Mesothelial cell of epicardium (in vitro differentiated cells): ENCODE measurements at regions not wholly inside any gene's neighbourhood (a gene's known extent, or its start where the extent isn't known, plus 50 kb on each side); places are given as distances from the start of the nearest gene placed in this dataset.

Experiments used
- DNase-seq, 2 experiments: peaks; one replicate each; pipeline ENCODE4 v3.0.0; 2021; ENCODE audit warnings: low spot score in 2 of 2; ENCODE audit not compliant: unreplicated experiment in 2 of 2
- H3K27ac Mint-ChIP-seq: 2 replicates; pipeline ENCODE4 v1.8.0; 2021; ENCODE audit warnings: mixed read lengths
- H3K27me3 Mint-ChIP-seq: 2 replicates; pipeline ENCODE4 v1.8.0; 2021; ENCODE audit warnings: low read depth, mixed read lengths
- H3K36me3 Mint-ChIP-seq: 2 replicates; pipeline ENCODE4 v1.8.0; 2021; ENCODE audit warnings: mixed read lengths
- H3K4me1 Mint-ChIP-seq: 2 replicates; pipeline ENCODE4 v1.8.0; 2021; ENCODE audit warnings: mixed read lengths
- H3K4me3 Mint-ChIP-seq: 2 replicates; pipeline ENCODE4 v1.8.0; 2021; ENCODE audit warnings: mild to moderate bottlenecking, moderate library complexity, mixed read lengths
- H3K9me3 Mint-ChIP-seq: 2 replicates; pipeline ENCODE4 v1.8.0; 2021; ENCODE audit warnings: mixed read lengths
- CTCF ChIP-seq: fragments of 200-600 bp; sonication (generic); IDR thresholded peaks from one replicate; pipeline ENCODE4 v1.5.0; 2021; ENCODE audit warnings: antibody characterized with exemption; ENCODE audit not compliant: unreplicated experiment

GRCh38 chr15:94670438-94671034 is 439.2 kb downstream of the MCTP2 start:
- Mint-ChIP-seq H3K4me3 (no peak overlapping the region), H3K27me3 (no peaks in the 10 kb centered on the region), H3K4me1 (peaks cover 29% of the 10 kb centered on the region), H3K36me3 (no peaks in the 10 kb centered on the region), H3K27ac (peak overlapping the region; percentile 65), H3K9me3 (no peaks in the 10 kb centered on the region)
- no peak for DNase-seq
- peak; percentile 77 for TF ChIP-seq CTCF

- H3K4me3 Mint-ChIP-seq, result peak overlapping the region; percentile 32
- peaks cover 34% of the 10 kb centered on the region for H3K4me1 Mint-ChIP-seq
- H3K36me3 Mint-ChIP-seq, result no peaks in the 10 kb centered on the region
- H3K27me3 Mint-ChIP-seq, result no peaks in the 10 kb centered on the region
- TF ChIP-seq CTCF, result no peak
- no peak for DNase-seq
- H3K9me3 Mint-ChIP-seq, result no peaks in the 10 kb centered on the region
- peak overlapping the region; percentile 63 for H3K27ac Mint-ChIP-seq
These were observed 440.6 kb downstream of the MCTP2 start for GRCh38 chr15:94671858-94672532.

DNA sequence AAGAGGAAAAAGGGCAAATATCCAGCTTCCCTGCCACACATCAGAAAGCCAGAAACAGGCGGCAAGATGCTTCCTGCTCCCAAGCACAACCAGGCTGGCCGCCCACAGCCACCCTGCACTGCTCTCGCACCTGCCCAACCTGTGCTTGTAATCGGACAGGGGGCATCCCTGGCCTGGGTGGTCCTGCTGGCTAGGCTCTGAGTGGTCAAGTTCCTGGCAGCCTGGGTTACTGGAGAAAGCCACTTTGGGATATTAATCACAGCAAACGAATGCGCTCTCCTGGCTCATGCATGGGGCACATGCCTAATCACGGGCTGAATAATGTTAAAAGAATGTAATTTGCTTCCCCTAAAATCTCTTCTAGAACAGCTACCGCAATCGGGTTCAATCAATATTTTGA is 442.4 kb downstream of the MCTP2 start:
- no peak for DNase-seq
- Mint-ChIP-seq H3K9me3 (no peaks in the 10 kb centered on the region), H3K36me3 (no peaks in the 10 kb centered on the region), H3K4me3 (no peak overlapping the region), H3K27ac (no peak overlapping the region), H3K27me3 (no peaks in the 10 kb centered on the region), H3K4me1 (peaks cover 43% of the 10 kb centered on the region)
- no peak for TF ChIP-seq CTCF

- DNase-seq, result no peak
These were observed 442.9 kb downstream of the MCTP2 start for GRCh38 chr15:94674296-94674695.

DNA sequence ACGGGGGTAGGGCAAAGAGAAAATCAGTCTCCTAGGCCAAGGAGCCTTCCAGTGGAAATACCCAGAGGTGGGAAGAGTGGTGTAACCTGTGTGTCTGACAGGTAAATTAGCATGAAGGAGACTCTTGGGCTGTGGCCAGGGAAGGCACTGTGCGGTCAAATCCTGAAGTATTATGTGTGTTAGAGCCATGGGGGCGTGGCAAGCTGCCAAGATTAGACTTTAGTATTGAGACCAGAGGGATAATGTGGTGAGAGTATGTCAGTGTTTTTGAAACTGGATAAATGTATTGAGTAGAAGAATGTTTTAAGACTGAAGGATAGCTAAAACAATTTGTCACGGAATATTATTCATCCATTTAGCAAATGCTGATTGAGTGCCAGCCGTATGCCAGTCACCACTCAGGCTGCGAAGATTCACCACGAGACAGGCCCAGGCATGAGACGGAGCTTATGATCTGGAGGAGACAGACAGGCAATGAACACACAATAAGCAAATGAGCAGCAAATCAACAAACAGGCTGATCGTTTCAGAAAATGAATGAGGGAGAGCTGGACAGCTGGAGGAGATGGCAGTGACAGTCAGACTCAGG is 445.9 kb downstream of the MCTP2 start:
- Mint-ChIP-seq H3K36me3 (no peaks in the 10 kb centered on the region), H3K27ac (peak overlapping the region; percentile 58)

More at GRCh38 chr15:94674296-94674695, 442.9 kb downstream of the MCTP2 start:
- TF ChIP-seq CTCF, result no peak
- no peaks in the 10 kb centered on the region for H3K36me3 Mint-ChIP-seq
- no peaks in the 10 kb centered on the region for H3K27me3 Mint-ChIP-seq
- H3K27ac Mint-ChIP-seq, result no peak overlapping the region
- peaks cover 43% of the 10 kb centered on the region for H3K4me1 Mint-ChIP-seq
- peaks cover 4% of the 10 kb centered on the region for H3K9me3 Mint-ChIP-seq
- H3K4me3 Mint-ChIP-seq, result no peak overlapping the region

More for the DNA sequence above, 445.9 kb downstream of the MCTP2 start:
- TF ChIP-seq CTCF, result no peak
- DNase-seq, result peak in 1 of 2 experiments; percentile 34
- no peaks in the 10 kb centered on the region for H3K27me3 Mint-ChIP-seq
- peaks cover 5% of the 10 kb centered on the region for H3K9me3 Mint-ChIP-seq
- H3K4me1 Mint-ChIP-seq, result peaks cover 28% of the 10 kb centered on the region
- H3K4me3 Mint-ChIP-seq, result no peak overlapping the region
